B cell (primary cell): ENCODE measurements at regions not wholly inside any gene's neighbourhood (a gene's known extent, or its start where the extent isn't known, plus 50 kb on each side); places are given as distances from the start of the nearest gene placed in this dataset.

Experiments
- CTCF ChIP-seq: fragments of 200-600 bp; IDR thresholded peaks from one replicate; pipeline ENCODE4 v1.8.0; 2022; ENCODE audit warnings: antibody characterized with exemption, mild to moderate bottlenecking
- EZH2 ChIP-seq: IDR thresholded peaks from 2 replicates; pipeline ENCODE4 v1.6.1; 2012; ENCODE audit warnings: borderline replicate concordance, low read depth, mild to moderate bottlenecking, moderate library complexity, low read length; ENCODE audit not compliant: insufficient read depth, poor library complexity, severe bottlenecking

- no peak for TF ChIP-seq CTCF
- no peak for TF ChIP-seq EZH2
These were observed 116.5 kb downstream of the EDN3 start for GRCh38 chr20:59416916-59417315.
